Keratinocyte (primary cell): ENCODE measurements at regions not wholly inside any gene's neighbourhood (a gene's known extent, or its start where the extent isn't known, plus 50 kb on each side); places are given as distances from the start of the nearest gene placed in this dataset.

ENCODE experiments used
- DNase-seq: peaks from one replicate; pipeline ENCODE4 v3.0.0-alpha.2; 2011; ENCODE audit warnings: low read depth, missing footprints, low spot score
- FAIRE-seq: peaks from 2 replicates; lab custom pipeline; 2011; peaks lifted over from hg19 to GRCh38; lab: Jason Lieb, UNC
- H2AFZ ChIP-seq: 2 replicates; pipeline ENCODE4 v1.6.0; 2012; ENCODE audit warnings: low read length, control low read depth, inconsistent platforms; ENCODE audit not compliant: control insufficient read depth
- H3K27ac ChIP-seq: 2 replicates; pipeline ENCODE4 v1.5.1; 2011; ENCODE audit warnings: low read length; ENCODE audit not compliant: control insufficient read depth, insufficient read depth
- H3K27me3 ChIP-seq: 3 replicates; pipeline ENCODE4 v1.6.0; 2011; ENCODE audit warnings: low read length; ENCODE audit not compliant: control insufficient read depth, insufficient read depth; ENCODE audit errors: extremely low read depth
- H3K36me3 ChIP-seq, 2 experiments: 2 replicates in 1 of 2; 3 replicates in 1 of 2; pipeline ENCODE4 v1.5.1; 2011; ENCODE audit warnings: low read length in 2 of 2, mild to moderate bottlenecking in 1 of 2; ENCODE audit not compliant: control insufficient read depth in 2 of 2, insufficient read depth in 2 of 2; ENCODE audit errors: extremely low read depth in 1 of 2
- H3K4me1 ChIP-seq: 3 replicates; pipeline ENCODE4 v1.5.1; 2011; ENCODE audit warnings: low read length; ENCODE audit not compliant: control insufficient read depth, insufficient read depth; ENCODE audit errors: extremely low read depth
- H3K4me2 ChIP-seq: 3 replicates; pipeline ENCODE4 v1.6.0; 2011; ENCODE audit warnings: low read depth, low read length; ENCODE audit not compliant: control insufficient read depth, insufficient read depth; ENCODE audit errors: extremely low read depth
- H3K4me3 ChIP-seq, 3 experiments: fragments of 200-600 bp in 1 of 3; sonication (generic) in 1 of 3; 2 replicates in 2 of 3; 3 replicates in 1 of 3; pipeline ENCODE4 v1.5.1; 2011 to 2016; ENCODE audit warnings: low read length in 3 of 3, mild to moderate bottlenecking in 3 of 3, control low read depth in 2 of 3, inconsistent platforms in 1 of 3, low read depth in 1 of 3, mixed read lengths in 1 of 3, mixed run types in 1 of 3, moderate library complexity in 1 of 3; ENCODE audit not compliant: control insufficient read depth in 2 of 3, insufficient read depth in 2 of 3; ENCODE audit errors: extremely low read depth in 1 of 3
- H3K79me2 ChIP-seq: 2 replicates; pipeline ENCODE4 v1.6.0; 2012; ENCODE audit warnings: low read length; ENCODE audit not compliant: control insufficient read depth, insufficient read depth
- H3K9ac ChIP-seq: 3 replicates; pipeline ENCODE4 v1.6.0; 2011; ENCODE audit warnings: low read length; ENCODE audit not compliant: control insufficient read depth, insufficient read depth; ENCODE audit errors: extremely low read depth
- H3K9me1 ChIP-seq: 3 replicates; pipeline ENCODE4 v1.6.0; 2011; ENCODE audit warnings: low read length; ENCODE audit not compliant: control insufficient read depth, insufficient read depth; ENCODE audit errors: extremely low read depth
- H3K9me3 ChIP-seq: 2 replicates; pipeline ENCODE4 v1.5.1; 2012; ENCODE audit warnings: low read depth, low read length; ENCODE audit not compliant: control insufficient read depth
- H4K20me1 ChIP-seq: 3 replicates; pipeline ENCODE4 v1.6.0; 2011; ENCODE audit warnings: low read length; ENCODE audit not compliant: control insufficient read depth, insufficient read depth; ENCODE audit errors: extremely low read depth
- EZH2 ChIP-seq: IDR thresholded peaks from one replicate; pipeline ENCODE4 v1.6.1; 2012; ENCODE audit warnings: inconsistent platforms, mild to moderate bottlenecking, low read length, moderate library complexity
- dilution Hi-C: fragments of 300-500 bp; cut with MboI; formaldehyde crosslinking; loops from one replicate; pipeline ENCODE4 v1.7.0; 2020; ENCODE audit warnings: low sequenced_read_pairs; ENCODE audit not compliant: extremely low pct_ligation_motif_present
- TF ChIP-seq, protein P1 (sequence below), 3 experiments: IDR thresholded peaks in 1 of 3; conservative IDR thresholded peaks in 1 of 3; optimal IDR thresholded peaks in 1 of 3; 2 replicates in 2 of 3; 3 replicates in 1 of 3; pipeline versions ENCODE3 to v1.5.1; 2011; ENCODE audit warnings: low read length in 3 of 3, mild to moderate bottlenecking in 3 of 3, moderate library complexity in 2 of 3, control low read depth in 1 of 3, inconsistent platforms in 1 of 3; ENCODE audit not compliant: insufficient read depth in 2 of 3; ENCODE audit errors: extremely low read depth in 1 of 3

DNA sequence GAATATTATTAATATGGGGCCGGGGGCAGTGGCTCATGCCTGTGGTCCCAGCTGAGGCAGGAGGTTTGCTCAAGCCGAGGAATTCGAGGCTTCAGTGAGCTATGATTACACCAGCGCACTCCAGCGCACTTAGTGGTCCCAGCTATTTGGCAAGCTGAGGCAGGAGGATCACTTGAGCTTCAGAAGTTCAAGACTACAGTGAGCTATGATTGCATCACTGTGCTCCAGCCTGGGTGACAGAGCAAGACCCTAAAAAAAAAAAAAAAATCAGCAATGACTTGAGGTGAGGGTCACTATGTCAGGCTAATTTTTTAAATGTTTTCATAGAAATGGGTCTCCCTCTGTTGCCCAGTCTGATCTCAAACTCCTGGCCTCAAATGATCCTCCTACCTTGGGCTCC is 243.4 kb downstream of the RBM19 start:
- no peak for DNase-seq
- no peak overlapping the region for H2AFZ ChIP-seq
- dilution Hi-C loops: no loop called here
- no peak for TF ChIP-seq EZH2
- TF ChIP-seq, protein P1, sequence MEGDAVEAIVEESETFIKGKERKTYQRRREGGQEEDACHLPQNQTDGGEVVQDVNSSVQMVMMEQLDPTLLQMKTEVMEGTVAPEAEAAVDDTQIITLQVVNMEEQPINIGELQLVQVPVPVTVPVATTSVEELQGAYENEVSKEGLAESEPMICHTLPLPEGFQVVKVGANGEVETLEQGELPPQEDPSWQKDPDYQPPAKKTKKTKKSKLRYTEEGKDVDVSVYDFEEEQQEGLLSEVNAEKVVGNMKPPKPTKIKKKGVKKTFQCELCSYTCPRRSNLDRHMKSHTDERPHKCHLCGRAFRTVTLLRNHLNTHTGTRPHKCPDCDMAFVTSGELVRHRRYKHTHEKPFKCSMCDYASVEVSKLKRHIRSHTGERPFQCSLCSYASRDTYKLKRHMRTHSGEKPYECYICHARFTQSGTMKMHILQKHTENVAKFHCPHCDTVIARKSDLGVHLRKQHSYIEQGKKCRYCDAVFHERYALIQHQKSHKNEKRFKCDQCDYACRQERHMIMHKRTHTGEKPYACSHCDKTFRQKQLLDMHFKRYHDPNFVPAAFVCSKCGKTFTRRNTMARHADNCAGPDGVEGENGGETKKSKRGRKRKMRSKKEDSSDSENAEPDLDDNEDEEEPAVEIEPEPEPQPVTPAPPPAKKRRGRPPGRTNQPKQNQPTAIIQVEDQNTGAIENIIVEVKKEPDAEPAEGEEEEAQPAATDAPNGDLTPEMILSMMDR (optimal IDR thresholded peaks at IDR 0.05 in 1 of 3, IDR thresholded peaks at IDR 0.05 in 1 of 3, conservative IDR thresholded peaks at IDR 0.05 in 1 of 3; ENCODE audit: extremely low read depth in 1 of 3, insufficient read depth in 2 of 3, low read length in 3 of 3): no peak
- H3K36me3 ChIP-seq: no peaks in the 10 kb centered on the region
- no peaks in the 10 kb centered on the region for H3K27me3 ChIP-seq
- no peak overlapping the region for H3K9ac ChIP-seq
- no peaks in the 10 kb centered on the region for H3K4me1 ChIP-seq
- H4K20me1 ChIP-seq: no peaks in the 10 kb centered on the region
- H3K9me1 ChIP-seq: no peaks in the 10 kb centered on the region
- H3K4me2 ChIP-seq: no peak overlapping the region
- H3K9me3 ChIP-seq: no peaks in the 10 kb centered on the region
- FAIRE-seq: no peak
- no peaks in the 10 kb centered on the region for H3K79me2 ChIP-seq
- no peak overlapping the region for H3K27ac ChIP-seq
- H3K4me3 ChIP-seq: no peak overlapping the region

DNA sequence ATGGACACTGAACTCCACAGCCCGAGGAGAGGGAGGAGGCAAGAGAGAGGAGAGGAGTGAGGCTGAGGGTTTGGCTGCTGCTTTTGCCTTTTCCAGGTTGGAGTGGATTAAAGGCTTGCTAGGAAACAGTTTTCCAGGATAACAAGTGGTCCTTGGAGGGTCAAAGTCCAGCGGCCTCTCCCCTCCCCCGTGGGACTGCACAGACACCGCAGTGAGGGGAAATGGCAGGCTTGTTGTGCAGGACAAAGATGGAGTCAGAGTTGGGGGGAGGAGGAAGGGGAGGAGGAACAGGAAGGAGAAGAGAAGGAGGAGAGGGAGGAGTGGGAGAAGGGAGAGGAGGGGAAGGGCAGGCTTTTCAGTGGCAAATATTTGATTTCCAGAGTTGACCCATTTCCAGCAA is 245.5 kb downstream of the RBM19 start:
- TF ChIP-seq EZH2: no peak
- TF ChIP-seq, protein P1 (optimal IDR thresholded peaks at IDR 0.05 in 1 of 3, IDR thresholded peaks at IDR 0.05 in 1 of 3, conservative IDR thresholded peaks at IDR 0.05 in 1 of 3; ENCODE audit: extremely low read depth in 1 of 3, insufficient read depth in 2 of 3, low read length in 3 of 3): no peak

More for the DNA sequence above, 245.5 kb downstream of the RBM19 start:
- no peaks in the 10 kb centered on the region for H3K9me3 ChIP-seq
- no peak overlapping the region for H3K9ac ChIP-seq
- dilution Hi-C loops: no loop called here
- no peak overlapping the region for H3K4me2 ChIP-seq
- no peaks in the 10 kb centered on the region for H3K36me3 ChIP-seq
- DNase-seq (no peak), FAIRE-seq (no peak)
- H3K4me3 ChIP-seq: no peak overlapping the region
- no peak overlapping the region for H3K27ac ChIP-seq
- no peaks in the 10 kb centered on the region for H3K79me2 ChIP-seq
- H2AFZ ChIP-seq: no peak overlapping the region
- no peaks in the 10 kb centered on the region for H3K9me1 ChIP-seq
- H4K20me1 ChIP-seq: no peaks in the 10 kb centered on the region
- no peaks in the 10 kb centered on the region for H3K27me3 ChIP-seq
- H3K4me1 ChIP-seq: no peaks in the 10 kb centered on the region
